SK-N-SH (cell line): ENCODE measurements at regions not wholly inside any gene's neighbourhood (a gene's known extent, or its start where the extent isn't known, plus 50 kb on each side); places are given as distances from the start of the nearest gene placed in this dataset.

Experiments
- CTCF ChIA-PET: fragments of 300-600, 350-600 bp; formaldehyde crosslinking; extraction: SDS; loops from one replicate; lab custom pipeline; 2021; lab: Yijun Ruan, JAX
- POLR2A ChIA-PET: fragments of 350-600 bp; sonication (Branson Sonifier 250); formaldehyde crosslinking; extraction: SDS; loops from one replicate; lab custom pipeline; 2020; ENCODE audit warnings: antibody characterized with exemption, inconsistent platforms; lab: Yijun Ruan, JAX
- DNase-seq: peaks from one replicate; pipeline ENCODE4 v3.0.0; 2012
- H2AFZ ChIP-seq: fragments of 200-600 bp; sonication (generic); 2 replicates; pipeline ENCODE4 v1.8.1; 2016; ENCODE audit warnings: antibody characterized with exemption, mild to moderate bottlenecking, low read depth
- H3F3A ChIP-seq: fragments of 200-600 bp; sonication (generic); replicated peaks from 2 replicates; pipeline ENCODE3; 2016; ENCODE audit warnings: antibody characterized with exemption, mild to moderate bottlenecking; ENCODE audit not compliant: insufficient read depth
- H3K27ac ChIP-seq, 2 experiments: fragments of 200-500 bp in 1 of 2; fragments of 200-600 bp in 1 of 2; sonication (Bioruptor generic) in 1 of 2; sonication (generic), shearing (Covaris generic) in 1 of 2; 2 replicates each; pipeline versions ENCODE4 v1.5.1 to v1.6.1; 2014 to 2016; ENCODE audit warnings: low read depth in 2 of 2, inconsistent platforms in 1 of 2, low read length in 1 of 2, mild to moderate bottlenecking in 1 of 2, mixed read lengths in 1 of 2
- H3K27me3 ChIP-seq: fragments of 200-600 bp; sonication (generic), shearing (Covaris generic); 2 replicates; pipeline ENCODE4 v1.6.1; 2016; ENCODE audit warnings: mixed run types; ENCODE audit not compliant: insufficient read depth
- H3K36me3 ChIP-seq, 2 experiments: fragments of 200-500 bp in 1 of 2; fragments of 200-600 bp in 1 of 2; sonication (Bioruptor generic) in 1 of 2; sonication (generic) in 1 of 2; replicated peaks in 1 of 2; 2 replicates each; pipeline versions ENCODE3 to v1.5.1; 2014 to 2016; ENCODE audit warnings: low read length in 1 of 2, mild to moderate bottlenecking in 1 of 2; ENCODE audit not compliant: insufficient read depth in 2 of 2, control insufficient read depth in 1 of 2
- H3K4me1 ChIP-seq, 2 experiments: fragments of 200-500 bp in 1 of 2; fragments of 200-600 bp in 1 of 2; sonication (Bioruptor generic) in 1 of 2; sonication (generic), shearing (Covaris generic) in 1 of 2; 2 replicates each; pipeline versions ENCODE4 v1.5.1 to v1.6.1; 2014 to 2016; ENCODE audit warnings: low read depth in 1 of 2, low read length in 1 of 2, mixed run types in 1 of 2; ENCODE audit not compliant: insufficient read depth in 2 of 2, control insufficient read depth in 1 of 2
- H3K4me2 ChIP-seq: fragments of 200-600 bp; sonication (generic), shearing (Covaris generic); 2 replicates; pipeline ENCODE4 v1.6.1; 2017; ENCODE audit warnings: mixed run types
- H3K4me3 ChIP-seq, 2 experiments: fragments of 200-500 bp in 1 of 2; fragments of 200-600 bp in 1 of 2; sonication (Bioruptor generic) in 1 of 2; sonication (generic), shearing (Covaris generic) in 1 of 2; 2 replicates each; pipeline versions ENCODE4 v1.5.1 to v1.8.1; 2014 to 2016; ENCODE audit warnings: low read depth in 2 of 2, inconsistent platforms in 1 of 2, low read length in 1 of 2, mild to moderate bottlenecking in 1 of 2, mixed read lengths in 1 of 2, moderate library complexity in 1 of 2
- H3K79me2 ChIP-seq: fragments of 200-600 bp; sonication (generic); 2 replicates; pipeline ENCODE4 v1.8.1; 2017; ENCODE audit warnings: mild to moderate bottlenecking; ENCODE audit not compliant: insufficient read depth
- H3K9ac ChIP-seq: fragments of 200-600 bp; sonication (generic); 2 replicates; pipeline ENCODE4 v1.6.1; 2017; ENCODE audit warnings: mixed run types
- H3K9me2 ChIP-seq: fragments of 200-600 bp; sonication (generic); 2 replicates; pipeline ENCODE4 v1.6.1; 2017; ENCODE audit warnings: mixed run types
- H3K9me3 ChIP-seq: fragments of 200-600 bp; sonication (generic); 2 replicates; pipeline ENCODE4 v1.6.1; 2017; ENCODE audit warnings: mixed run types, mild to moderate bottlenecking, moderate library complexity
- H4K20me1 ChIP-seq: fragments of 200-600 bp; sonication (generic); 2 replicates; pipeline ENCODE4 v1.6.1; 2017; ENCODE audit warnings: mild to moderate bottlenecking, mixed run types; ENCODE audit not compliant: insufficient read depth
- CHD2 ChIP-seq: fragments of 150-350 bp; IDR thresholded peaks from 2 replicates; pipeline ENCODE4 v1.6.1; 2018; ENCODE audit warnings: low read length; ENCODE audit not compliant: partially characterized antibody
- EZH2phosphoT487 ChIP-seq: fragments of 200-600 bp; sonication (generic); IDR thresholded peaks from 2 replicates; pipeline ENCODE4 v1.6.1; 2017; ENCODE audit warnings: low read depth, mixed run types, mild to moderate bottlenecking, antibody characterized with exemption, moderate library complexity, borderline replicate concordance
- FOSL2 ChIP-seq: IDR thresholded peaks from 2 replicates; pipeline ENCODE4 v1.4.0; 2012; ENCODE audit warnings: low read depth, mild to moderate bottlenecking, moderate library complexity, borderline replicate concordance
- FOXJ3 ChIP-seq: sonication (generic); formaldehyde crosslinking; IDR thresholded peaks from 2 replicates; pipeline ENCODE4 v1.5.1; 2020; ENCODE audit warnings: mild to moderate bottlenecking, missing genetic modification reagents
- GABPA ChIP-seq: IDR thresholded peaks from 2 replicates; pipeline ENCODE4 v1.4.0; 2012; ENCODE audit warnings: low read depth, mild to moderate bottlenecking
- MXI1 ChIP-seq: IDR thresholded peaks from 2 replicates; pipeline ENCODE4 v1.6.1; 2012; ENCODE audit warnings: mild to moderate bottlenecking, low read depth, low read length, improper control_type of control experiment
- NFIC ChIP-seq: IDR thresholded peaks from 2 replicates; pipeline ENCODE4 v1.4.0; 2012; ENCODE audit warnings: borderline replicate concordance
- NRF1 ChIP-seq: IDR thresholded peaks from 2 replicates; pipeline ENCODE4 v1.6.1; 2012; ENCODE audit warnings: low read depth, mild to moderate bottlenecking, low read length
- POLR2AphosphoS5 ChIP-seq: IDR thresholded peaks from 2 replicates; pipeline ENCODE4 v1.6.1; 2012; ENCODE audit warnings: low read depth, low read length
- RCOR1 ChIP-seq: fragments of 150-350 bp; IDR thresholded peaks from 2 replicates; pipeline ENCODE4 v1.6.1; 2017; ENCODE audit warnings: antibody characterized with exemption, low read length
- RFX5 ChIP-seq: IDR thresholded peaks from 2 replicates; pipeline ENCODE4 v1.6.1; 2012; ENCODE audit warnings: mild to moderate bottlenecking, improper control_type of control experiment, low read length
- RXRA ChIP-seq: IDR thresholded peaks from 2 replicates; pipeline ENCODE4 v1.4.0; 2012; ENCODE audit warnings: low read depth, mild to moderate bottlenecking, borderline replicate concordance
- SIN3A ChIP-seq: IDR thresholded peaks from 2 replicates; pipeline ENCODE4 v1.6.1; 2012; ENCODE audit warnings: low read depth, mild to moderate bottlenecking, low read length, moderate library complexity, borderline replicate concordance
- SMC3 ChIP-seq: IDR thresholded peaks from 2 replicates; pipeline ENCODE4 v1.6.1; 2012; ENCODE audit warnings: low read depth, low read length, improper control_type of control experiment
- TEAD4 ChIP-seq: IDR thresholded peaks from 2 replicates; pipeline ENCODE4 v1.4.0; 2012; ENCODE audit warnings: mild to moderate bottlenecking, borderline replicate concordance; ENCODE audit not compliant: insufficient read depth
- WGBS: methylation state at CpG from one replicate; pipeline ENCODE4 v1.1.6; 2017; ENCODE audit warnings: low lambda C conversion rate; 5-methylcytosine and 5-hydroxymethylcytosine counted together
- TF ChIP-seq, protein P1 (sequence below): fragments of 150-350 bp; IDR thresholded peaks from 2 replicates; pipeline ENCODE4 v1.6.1; 2016; ENCODE audit warnings: mild to moderate bottlenecking, low read depth, low read length
- TF ChIP-seq, protein P2 (sequence below): fragments of 200-600 bp; sonication (generic); IDR thresholded peaks from 2 replicates; pipeline ENCODE4 v1.6.1; 2017; ENCODE audit warnings: antibody characterized with exemption, mild to moderate bottlenecking, moderate library complexity
- TF ChIP-seq, protein P3 (sequence below): IDR thresholded peaks from 2 replicates; pipeline ENCODE4 v1.4.0; 2012; ENCODE audit warnings: low read depth, borderline replicate concordance
- TF ChIP-seq, protein P4 (sequence below): IDR thresholded peaks from 2 replicates; pipeline ENCODE4 v1.4.0; 2012; ENCODE audit warnings: low read depth, borderline replicate concordance
- TF ChIP-seq, protein P5 (sequence below): IDR thresholded peaks from 2 replicates; pipeline ENCODE4 v1.4.0; 2012; ENCODE audit warnings: low read depth

DNA sequence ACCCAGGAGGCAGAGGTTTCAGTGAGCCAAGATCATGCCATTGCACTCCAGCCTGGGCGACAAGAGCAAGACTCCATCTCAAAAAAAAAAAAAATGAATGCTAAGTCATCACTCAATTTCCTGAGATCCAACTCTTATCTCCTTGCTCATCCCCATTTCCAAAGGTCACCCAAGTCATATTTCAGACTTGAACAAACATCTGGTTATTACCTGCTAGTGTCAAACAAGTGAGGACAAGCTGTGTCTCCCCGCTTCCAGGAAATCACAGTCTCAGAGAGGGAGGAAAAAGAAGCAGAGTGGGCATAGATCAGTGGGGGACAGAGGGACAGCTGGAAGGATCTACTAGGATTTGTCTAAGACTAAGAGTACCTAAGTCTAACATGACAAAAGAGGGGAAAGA lies 147.5 kb upstream of the FUNDC1 start:
- WGBS = 31% methylated on average over 2 of the region's 2 CpGs
- TF ChIP-seq, protein P1, sequence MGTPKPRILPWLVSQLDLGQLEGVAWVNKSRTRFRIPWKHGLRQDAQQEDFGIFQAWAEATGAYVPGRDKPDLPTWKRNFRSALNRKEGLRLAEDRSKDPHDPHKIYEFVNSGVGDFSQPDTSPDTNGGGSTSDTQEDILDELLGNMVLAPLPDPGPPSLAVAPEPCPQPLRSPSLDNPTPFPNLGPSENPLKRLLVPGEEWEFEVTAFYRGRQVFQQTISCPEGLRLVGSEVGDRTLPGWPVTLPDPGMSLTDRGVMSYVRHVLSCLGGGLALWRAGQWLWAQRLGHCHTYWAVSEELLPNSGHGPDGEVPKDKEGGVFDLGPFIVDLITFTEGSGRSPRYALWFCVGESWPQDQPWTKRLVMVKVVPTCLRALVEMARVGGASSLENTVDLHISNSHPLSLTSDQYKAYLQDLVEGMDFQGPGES = no peak
- TF ChIP-seq CHD2 = no peak
- TF ChIP-seq POLR2AphosphoS5 = no peak
- TF ChIP-seq EZH2phosphoT487 = no peak
- TF ChIP-seq MXI1 = no peak
- no peak for TF ChIP-seq NRF1
- TF ChIP-seq NFIC = no peak
- no peak for TF ChIP-seq SIN3A
- TF ChIP-seq, protein P2, sequence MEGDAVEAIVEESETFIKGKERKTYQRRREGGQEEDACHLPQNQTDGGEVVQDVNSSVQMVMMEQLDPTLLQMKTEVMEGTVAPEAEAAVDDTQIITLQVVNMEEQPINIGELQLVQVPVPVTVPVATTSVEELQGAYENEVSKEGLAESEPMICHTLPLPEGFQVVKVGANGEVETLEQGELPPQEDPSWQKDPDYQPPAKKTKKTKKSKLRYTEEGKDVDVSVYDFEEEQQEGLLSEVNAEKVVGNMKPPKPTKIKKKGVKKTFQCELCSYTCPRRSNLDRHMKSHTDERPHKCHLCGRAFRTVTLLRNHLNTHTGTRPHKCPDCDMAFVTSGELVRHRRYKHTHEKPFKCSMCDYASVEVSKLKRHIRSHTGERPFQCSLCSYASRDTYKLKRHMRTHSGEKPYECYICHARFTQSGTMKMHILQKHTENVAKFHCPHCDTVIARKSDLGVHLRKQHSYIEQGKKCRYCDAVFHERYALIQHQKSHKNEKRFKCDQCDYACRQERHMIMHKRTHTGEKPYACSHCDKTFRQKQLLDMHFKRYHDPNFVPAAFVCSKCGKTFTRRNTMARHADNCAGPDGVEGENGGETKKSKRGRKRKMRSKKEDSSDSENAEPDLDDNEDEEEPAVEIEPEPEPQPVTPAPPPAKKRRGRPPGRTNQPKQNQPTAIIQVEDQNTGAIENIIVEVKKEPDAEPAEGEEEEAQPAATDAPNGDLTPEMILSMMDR = no peak

DNA sequence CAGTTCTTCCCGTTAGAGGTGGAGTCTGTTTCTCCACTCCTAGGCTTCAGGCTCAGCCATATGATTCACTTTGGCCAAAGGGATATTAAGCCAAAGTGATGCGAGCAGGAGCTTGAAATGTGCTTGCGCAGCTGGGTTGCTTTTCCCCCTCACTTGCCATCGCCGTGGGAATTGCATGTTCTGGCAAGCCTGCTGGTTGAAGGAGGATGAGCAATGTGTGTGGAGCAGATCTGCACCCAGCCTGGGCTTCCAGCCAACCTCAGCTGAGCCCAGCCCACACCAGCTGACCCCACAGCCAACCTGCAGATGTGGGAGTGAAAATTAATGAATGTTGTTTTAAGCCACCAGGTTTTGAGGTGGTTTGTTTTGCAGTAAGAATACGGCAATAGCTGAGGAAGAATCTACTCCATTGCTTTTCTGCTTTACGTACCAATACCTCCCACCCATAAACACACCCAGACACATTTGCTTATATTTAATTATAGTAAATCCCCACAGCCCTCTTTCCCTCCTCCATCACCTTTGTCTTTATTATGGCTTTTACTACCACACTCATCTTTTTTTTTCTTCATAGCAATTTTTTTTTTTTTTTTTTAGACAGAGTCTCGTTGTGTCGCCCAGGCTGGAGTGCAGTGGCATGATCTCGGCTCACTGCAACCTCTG lies 132.8 kb upstream of the FUNDC1 start:
- H3K9me3 ChIP-seq = no peaks in the 10 kb centered on the region
- H3F3A ChIP-seq = no peaks in the 10 kb centered on the region
- CTCF ChIA-PET = no interaction called here
- H3K4me3 ChIP-seq = no peak overlapping the region
- DNase-seq = peak; percentile 76
- no peak overlapping the region for H3K9ac ChIP-seq
- H3K27me3 ChIP-seq = peaks cover 5% of the 10 kb centered on the region; the same call in 1 of the 2 replicates
- no peaks in the 10 kb centered on the region for H3K79me2 ChIP-seq
- H4K20me1 ChIP-seq = no peaks in the 10 kb centered on the region
- H3K36me3 ChIP-seq = no peaks in the 10 kb centered on the region
- no peaks in the 10 kb centered on the region; a peak in 1 of 4 replicates for H3K4me1 ChIP-seq
- H3K9me2 ChIP-seq = no peaks in the 10 kb centered on the region
- WGBS = 14% methylated on average over 10 of the region's 10 CpGs
- H3K4me2 ChIP-seq = peak overlapping the region; percentile 45; the same call in 1 of the 2 replicates
- H3K27ac ChIP-seq = peak overlapping the region; percentile 51 to 79; a peak in 3 of 4 replicates
- peak overlapping the region; percentile 36; the same call in 1 of the 2 replicates for H2AFZ ChIP-seq
- POLR2A ChIA-PET = interaction anchor here (0.6 to 1.1 kb wide), 2 partner anchors 196 to 197 kb away, joined by 3 read pairs; partner anchors contain the start of gene KDM6A
- TF ChIP-seq, protein P3, sequence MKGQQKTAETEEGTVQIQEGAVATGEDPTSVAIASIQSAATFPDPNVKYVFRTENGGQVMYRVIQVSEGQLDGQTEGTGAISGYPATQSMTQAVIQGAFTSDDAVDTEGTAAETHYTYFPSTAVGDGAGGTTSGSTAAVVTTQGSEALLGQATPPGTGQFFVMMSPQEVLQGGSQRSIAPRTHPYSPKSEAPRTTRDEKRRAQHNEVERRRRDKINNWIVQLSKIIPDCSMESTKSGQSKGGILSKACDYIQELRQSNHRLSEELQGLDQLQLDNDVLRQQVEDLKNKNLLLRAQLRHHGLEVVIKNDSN = 0 out of 2 replicates have a peak, but pooled peaks have one; percentile 7
- TF ChIP-seq FOXJ3 (CRISPR knock-in tag) = peak; percentile 49; the same call in 1 of the 2 replicates
- TF ChIP-seq, protein P4, sequence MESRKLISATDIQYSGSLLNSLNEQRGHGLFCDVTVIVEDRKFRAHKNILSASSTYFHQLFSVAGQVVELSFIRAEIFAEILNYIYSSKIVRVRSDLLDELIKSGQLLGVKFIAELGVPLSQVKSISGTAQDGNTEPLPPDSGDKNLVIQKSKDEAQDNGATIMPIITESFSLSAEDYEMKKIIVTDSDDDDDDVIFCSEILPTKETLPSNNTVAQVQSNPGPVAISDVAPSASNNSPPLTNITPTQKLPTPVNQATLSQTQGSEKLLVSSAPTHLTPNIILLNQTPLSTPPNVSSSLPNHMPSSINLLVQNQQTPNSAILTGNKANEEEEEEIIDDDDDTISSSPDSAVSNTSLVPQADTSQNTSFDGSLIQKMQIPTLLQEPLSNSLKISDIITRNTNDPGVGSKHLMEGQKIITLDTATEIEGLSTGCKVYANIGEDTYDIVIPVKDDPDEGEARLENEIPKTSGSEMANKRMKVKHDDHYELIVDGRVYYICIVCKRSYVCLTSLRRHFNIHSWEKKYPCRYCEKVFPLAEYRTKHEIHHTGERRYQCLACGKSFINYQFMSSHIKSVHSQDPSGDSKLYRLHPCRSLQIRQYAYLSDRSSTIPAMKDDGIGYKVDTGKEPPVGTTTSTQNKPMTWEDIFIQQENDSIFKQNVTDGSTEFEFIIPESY = no peak
- TF ChIP-seq SMC3 = no peak
- no peak for TF ChIP-seq TEAD4
- no peak for TF ChIP-seq FOSL2
- TF ChIP-seq RCOR1 = no peak
- no peak for TF ChIP-seq GABPA
- TF ChIP-seq EZH2phosphoT487 = no peak
- TF ChIP-seq RXRA = no peak
- no peak for TF ChIP-seq CHD2
- peak; percentile 82 for TF ChIP-seq NFIC
- TF ChIP-seq, protein P5, sequence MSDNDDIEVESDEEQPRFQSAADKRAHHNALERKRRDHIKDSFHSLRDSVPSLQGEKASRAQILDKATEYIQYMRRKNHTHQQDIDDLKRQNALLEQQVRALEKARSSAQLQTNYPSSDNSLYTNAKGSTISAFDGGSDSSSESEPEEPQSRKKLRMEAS = peak; percentile 52
- no peak for TF ChIP-seq RFX5

More for the DNA sequence above, 147.5 kb upstream of the FUNDC1 start:
- Histone ChIP-seq H3K4me3 (no peak overlapping the region), H4K20me1 (no peaks in the 10 kb centered on the region), H3K4me2 (no peak overlapping the region), H3K9me3 (no peaks in the 10 kb centered on the region), H3K27me3 (peaks cover 10% of the 10 kb centered on the region; the same call in 1 of the 2 replicates), H3K36me3 (no peaks in the 10 kb centered on the region), H3K9me2 (no peaks in the 10 kb centered on the region), H3F3A (no peaks in the 10 kb centered on the region), H3K4me1 (no peaks in the 10 kb centered on the region), H3K27ac (no peak overlapping the region), H2AFZ (no peak overlapping the region), H3K9ac (no peak overlapping the region), H3K79me2 (no peaks in the 10 kb centered on the region)
- DNase-seq = no peak
- ChIA-PET POLR2A (no interaction called here), CTCF (no interaction called here)
